ENCODE measurements at regions not wholly inside any gene's neighbourhood (a gene's known extent, or its start where the extent isn't known, plus 50 kb on each side); places are given as distances from the start of the nearest gene placed in this dataset.

- TF ChIP-seq CEBPB (IDR thresholded peaks at IDR 0.05) = no peak
- TF ChIP-seq NFIC (IDR thresholded peaks at IDR 0.05) = no peak
- TF ChIP-seq RAD21 (IDR thresholded peaks at IDR 0.05; ENCODE audit: low read depth) = no peak
- no peak for TF ChIP-seq TEAD4 (IDR thresholded peaks at IDR 0.05)
- TF ChIP-seq MAX (IDR thresholded peaks at IDR 0.05) = no peak
- no peak for TF ChIP-seq REST (IDR thresholded peaks at IDR 0.05; ENCODE audit: low read depth)
- no peak for TF ChIP-seq CREB1 (IDR thresholded peaks at IDR 0.05; ENCODE audit: low read depth)
- TF ChIP-seq FOXM1 (IDR thresholded peaks at IDR 0.05; ENCODE audit: borderline replicate concordance, low read depth) = no peak
- no peak for TF ChIP-seq USF1 (IDR thresholded peaks at IDR 0.05)
- TF ChIP-seq EGR1 (IDR thresholded peaks at IDR 0.05) = no peak
- TF ChIP-seq TCF12 (IDR thresholded peaks at IDR 0.05; ENCODE audit: low read depth) = no peak
- no peak for TF ChIP-seq YY1 (IDR thresholded peaks at IDR 0.05; ENCODE audit: low read depth)
- TF ChIP-seq EP300 (IDR thresholded peaks at IDR 0.05; ENCODE audit: borderline replicate concordance) = no peak
- TF ChIP-seq TAF1 (IDR thresholded peaks at IDR 0.05; ENCODE audit: low read depth) = no peak
- TF ChIP-seq ZBTB7A (IDR thresholded peaks at IDR 0.05; ENCODE audit: low read depth) = no peak
Observed at GRCh38 chr14:51394384-51394783, 154.3 kb downstream of the TMX1 start.

- TF ChIP-seq TEAD4 (IDR thresholded peaks at IDR 0.05) (no peak), RAD21 (IDR thresholded peaks at IDR 0.05; ENCODE audit: low read depth) (no peak), ZBTB7A (IDR thresholded peaks at IDR 0.05; ENCODE audit: low read depth) (no peak), TCF12 (IDR thresholded peaks at IDR 0.05; ENCODE audit: low read depth) (no peak), CEBPB (IDR thresholded peaks at IDR 0.05) (no peak), EGR1 (IDR thresholded peaks at IDR 0.05) (no peak), CREB1 (IDR thresholded peaks at IDR 0.05; ENCODE audit: low read depth) (no peak), USF1 (IDR thresholded peaks at IDR 0.05) (no peak), NFIC (IDR thresholded peaks at IDR 0.05) (no peak), MAX (IDR thresholded peaks at IDR 0.05) (no peak)
Observed at GRCh38 chr14:51394804-51395203, 154.8 kb downstream of the TMX1 start.

GRCh38 chr14:51395361-51395849, 155.4 kb downstream of the TMX1 start:
- no peak for TF ChIP-seq TCF12 (IDR thresholded peaks at IDR 0.05; ENCODE audit: low read depth)
- no peak for TF ChIP-seq TAF1 (IDR thresholded peaks at IDR 0.05; ENCODE audit: low read depth)
- no peak for TF ChIP-seq CREB1 (IDR thresholded peaks at IDR 0.05; ENCODE audit: low read depth)
- TF ChIP-seq TEAD4 (IDR thresholded peaks at IDR 0.05) = no peak

- TF ChIP-seq TEAD4 (IDR thresholded peaks at IDR 0.05) = no peak
Observed at GRCh38 chr14:51396222-51396815, 156.3 kb downstream of the TMX1 start.

- TF ChIP-seq EP300 (IDR thresholded peaks at IDR 0.05; ENCODE audit: borderline replicate concordance) = no peak
- TF ChIP-seq CREB1 (IDR thresholded peaks at IDR 0.05; ENCODE audit: low read depth) = no peak
- TF ChIP-seq REST (IDR thresholded peaks at IDR 0.05; ENCODE audit: low read depth) = no peak
- no peak for TF ChIP-seq TCF12 (IDR thresholded peaks at IDR 0.05; ENCODE audit: low read depth)
- no peak for TF ChIP-seq YY1 (IDR thresholded peaks at IDR 0.05; ENCODE audit: low read depth)
- TF ChIP-seq CEBPB (IDR thresholded peaks at IDR 0.05) = no peak
- no peak for TF ChIP-seq NFIC (IDR thresholded peaks at IDR 0.05)
- TF ChIP-seq RAD21 (IDR thresholded peaks at IDR 0.05; ENCODE audit: low read depth) = no peak
- TF ChIP-seq TAF1 (IDR thresholded peaks at IDR 0.05; ENCODE audit: low read depth) = no peak
- no peak for TF ChIP-seq USF1 (IDR thresholded peaks at IDR 0.05)
- no peak for TF ChIP-seq TEAD4 (IDR thresholded peaks at IDR 0.05)
- no peak for TF ChIP-seq EGR1 (IDR thresholded peaks at IDR 0.05)
- no peak for TF ChIP-seq MAX (IDR thresholded peaks at IDR 0.05)
- no peak for TF ChIP-seq FOXM1 (IDR thresholded peaks at IDR 0.05; ENCODE audit: borderline replicate concordance, low read depth)
Observed at GRCh38 chr14:51398898-51399297, 158.9 kb downstream of the TMX1 start.
